OCI-LY3 (cell line): ENCODE measurements at regions not wholly inside any gene's neighbourhood (a gene's known extent, or its start where the extent isn't known, plus 50 kb on each side); places are given as distances from the start of the nearest gene placed in this dataset.

ENCODE experiments used
- H2AFZ ChIP-seq: fragments of 200-600, 300-600 bp; shearing (Covaris generic); 2 replicates; pipeline ENCODE4 v1.6.0; 2014; ENCODE audit warnings: antibody characterized with exemption, low read depth, low read length
- H3K27ac ChIP-seq: fragments of 200-600, 300-600 bp; sonication (generic); 2 replicates; pipeline ENCODE4 v1.5.1; 2014; ENCODE audit warnings: mild to moderate bottlenecking, low read length, moderate library complexity, mixed read lengths
- H3K27me3 ChIP-seq: fragments of 200-600, 300-600 bp; sonication (generic); 2 replicates; pipeline ENCODE4 v1.6.1; 2014; ENCODE audit warnings: low read depth, low read length, mixed read lengths
- H3K36me3 ChIP-seq: fragments of 200-600, 300-600 bp; sonication (generic); replicated peaks from 2 replicates; pipeline ENCODE3; 2014; ENCODE audit warnings: low read depth, low read length, mixed read lengths
- H3K4me1 ChIP-seq: fragments of 300-600, 200-600 bp; sonication (generic); 2 replicates; pipeline ENCODE4 v1.6.1; 2014; ENCODE audit warnings: low read length, mixed read lengths
- H3K4me2 ChIP-seq: fragments of 200-600, 300-600 bp; sonication (generic); 2 replicates; pipeline ENCODE4 v1.6.1; 2014; ENCODE audit warnings: low read length, mixed read lengths
- H3K4me3 ChIP-seq: fragments of 300-600, 200-600 bp; sonication (generic); 2 replicates; pipeline ENCODE4 v1.5.1; 2014; ENCODE audit warnings: antibody characterized with exemption, mild to moderate bottlenecking, low read length, moderate library complexity
- H3K79me2 ChIP-seq: fragments of 300-600, 200-600 bp; shearing (Covaris generic); 2 replicates; pipeline ENCODE4 v1.6.1; 2014; ENCODE audit warnings: mild to moderate bottlenecking, low read length, mixed read lengths
- H3K9ac ChIP-seq: fragments of 300-600, 200-600 bp; shearing (Covaris generic); 2 replicates; pipeline ENCODE4 v1.6.0; 2014; ENCODE audit warnings: mild to moderate bottlenecking, low read length, moderate library complexity
- H3K9me3 ChIP-seq: fragments of 200-600, 300-600 bp; shearing (Covaris generic); 2 replicates; pipeline ENCODE4 v1.6.1; 2014; ENCODE audit warnings: low read length, mixed read lengths; ENCODE audit not compliant: insufficient read depth
- H4K20me1 ChIP-seq: fragments of 200-600, 300-600 bp; sonication (generic); 2 replicates; pipeline ENCODE4 v1.6.1; 2016; ENCODE audit warnings: low read length, mixed read lengths; ENCODE audit not compliant: insufficient read depth
- EZH2phosphoT487 ChIP-seq: fragments of 200-600 bp; shearing (Covaris generic); IDR thresholded peaks from 2 replicates; pipeline ENCODE4 v1.6.1; 2018; ENCODE audit warnings: antibody characterized with exemption, mixed run types, low read depth
- TF ChIP-seq, protein P1 (sequence below): fragments of 200-600, 300-600 bp; sonication (generic); IDR thresholded peaks from 2 replicates; pipeline ENCODE4 v1.5.1; 2014; ENCODE audit warnings: antibody characterized with exemption, low read length, low read depth

GRCh38 chr2:9074930-9075329 lies 71.4 kb upstream of the MBOAT2 start:
- Histone ChIP-seq H3K4me2 (no peak overlapping the region), H3K9me3 (no peaks in the 10 kb centered on the region; the same call in 1 of the 2 replicates), H3K4me3 (no peak overlapping the region), H4K20me1 (no peaks in the 10 kb centered on the region), H3K36me3 (no peaks in the 10 kb centered on the region), H3K4me1 (no peaks in the 10 kb centered on the region), H3K9ac (no peak overlapping the region), H3K27ac (no peak overlapping the region), H3K79me2 (no peaks in the 10 kb centered on the region), H2AFZ (no peak overlapping the region), H3K27me3 (0 out of 2 replicates have a peak, but pooled peaks cover 7% of the 10 kb centered on the region)
- no peak for TF ChIP-seq EZH2phosphoT487
- TF ChIP-seq, protein P1, sequence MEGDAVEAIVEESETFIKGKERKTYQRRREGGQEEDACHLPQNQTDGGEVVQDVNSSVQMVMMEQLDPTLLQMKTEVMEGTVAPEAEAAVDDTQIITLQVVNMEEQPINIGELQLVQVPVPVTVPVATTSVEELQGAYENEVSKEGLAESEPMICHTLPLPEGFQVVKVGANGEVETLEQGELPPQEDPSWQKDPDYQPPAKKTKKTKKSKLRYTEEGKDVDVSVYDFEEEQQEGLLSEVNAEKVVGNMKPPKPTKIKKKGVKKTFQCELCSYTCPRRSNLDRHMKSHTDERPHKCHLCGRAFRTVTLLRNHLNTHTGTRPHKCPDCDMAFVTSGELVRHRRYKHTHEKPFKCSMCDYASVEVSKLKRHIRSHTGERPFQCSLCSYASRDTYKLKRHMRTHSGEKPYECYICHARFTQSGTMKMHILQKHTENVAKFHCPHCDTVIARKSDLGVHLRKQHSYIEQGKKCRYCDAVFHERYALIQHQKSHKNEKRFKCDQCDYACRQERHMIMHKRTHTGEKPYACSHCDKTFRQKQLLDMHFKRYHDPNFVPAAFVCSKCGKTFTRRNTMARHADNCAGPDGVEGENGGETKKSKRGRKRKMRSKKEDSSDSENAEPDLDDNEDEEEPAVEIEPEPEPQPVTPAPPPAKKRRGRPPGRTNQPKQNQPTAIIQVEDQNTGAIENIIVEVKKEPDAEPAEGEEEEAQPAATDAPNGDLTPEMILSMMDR, result no peak

- Histone ChIP-seq H3K9me3 (peaks cover 7% of the 10 kb centered on the region; the same call in 1 of the 2 replicates), H3K4me2 (no peak overlapping the region), H3K9ac (no peak overlapping the region), H3K79me2 (no peaks in the 10 kb centered on the region), H4K20me1 (no peaks in the 10 kb centered on the region), H3K4me1 (no peaks in the 10 kb centered on the region), H3K36me3 (no peaks in the 10 kb centered on the region), H3K4me3 (no peak overlapping the region), H2AFZ (no peak overlapping the region), H3K27me3 (0 out of 2 replicates have a peak, but pooled peaks cover 7% of the 10 kb centered on the region), H3K27ac (no peak overlapping the region)
- TF ChIP-seq, protein P1, result no peak
- no peak for TF ChIP-seq EZH2phosphoT487
Observed at GRCh38 chr2:9071584-9072124, 68.2 kb upstream of the MBOAT2 start.

DNA sequence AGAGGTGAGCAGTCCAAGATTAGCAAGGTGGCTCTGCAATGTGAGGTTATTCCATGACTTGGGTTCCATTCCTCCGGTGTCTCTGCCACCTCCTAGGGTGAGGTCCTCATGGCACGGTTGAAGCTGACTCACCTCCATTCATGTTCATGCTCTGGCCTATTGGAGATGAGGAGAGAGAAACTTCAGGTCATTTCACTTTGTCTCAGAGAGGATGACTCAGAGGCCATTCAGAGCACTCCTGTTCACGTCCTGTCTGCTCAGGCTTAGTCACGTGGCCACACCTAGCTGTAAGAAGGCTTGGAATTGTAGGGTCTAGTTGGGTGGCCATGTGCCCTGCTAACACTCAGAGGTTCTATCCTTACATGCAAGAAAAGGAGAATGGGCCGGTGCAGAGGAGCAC lies 67.5 kb upstream of the MBOAT2 start:
- H3K4me2 ChIP-seq, result no peak overlapping the region
- 0 out of 2 replicates have a peak, but pooled peaks cover 7% of the 10 kb centered on the region for H3K27me3 ChIP-seq
- no peak overlapping the region for H3K9ac ChIP-seq
- no peak for TF ChIP-seq EZH2phosphoT487
- TF ChIP-seq, protein P1, result no peak
- H3K9me3 ChIP-seq, result peaks cover 7% of the 10 kb centered on the region; the same call in 1 of the 2 replicates
- no peak overlapping the region for H3K4me3 ChIP-seq
- H2AFZ ChIP-seq, result no peak overlapping the region
- no peaks in the 10 kb centered on the region for H3K36me3 ChIP-seq
- no peaks in the 10 kb centered on the region for H4K20me1 ChIP-seq
- no peak overlapping the region for H3K27ac ChIP-seq
- no peaks in the 10 kb centered on the region for H3K4me1 ChIP-seq
- no peaks in the 10 kb centered on the region for H3K79me2 ChIP-seq

DNA sequence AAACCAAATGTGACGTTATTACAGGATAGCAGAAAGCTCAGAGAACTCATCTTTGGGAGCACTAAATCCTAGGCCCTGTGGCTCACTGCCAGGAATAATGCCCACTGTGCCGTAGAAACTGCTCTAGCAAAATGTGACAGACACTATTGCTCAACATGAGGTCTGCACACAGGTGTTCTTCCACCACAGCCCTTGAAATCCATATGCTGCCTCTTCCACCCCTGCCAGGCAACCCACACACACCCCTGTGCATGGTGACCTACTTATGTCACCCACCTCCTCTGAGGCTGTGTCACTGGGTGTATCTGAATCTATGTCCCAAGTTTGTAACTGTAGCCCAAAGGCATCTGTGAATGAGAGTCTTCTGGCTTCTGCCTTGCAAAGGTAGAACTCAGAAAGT lies 66.1 kb upstream of the MBOAT2 start:
- Histone ChIP-seq H3K4me3 (no peak overlapping the region), H4K20me1 (no peaks in the 10 kb centered on the region), H3K9me3 (peaks cover 17% of the 10 kb centered on the region; the same call in 1 of the 2 replicates), H3K79me2 (no peaks in the 10 kb centered on the region), H3K4me1 (no peaks in the 10 kb centered on the region), H3K4me2 (no peak overlapping the region), H3K27me3 (0 out of 2 replicates have a peak, but pooled peaks cover 7% of the 10 kb centered on the region), H3K27ac (no peak overlapping the region), H3K36me3 (no peaks in the 10 kb centered on the region), H3K9ac (no peak overlapping the region), H2AFZ (no peak overlapping the region)
- no peak for TF ChIP-seq EZH2phosphoT487
- TF ChIP-seq, protein P1, result no peak
